Heart right ventricle (tissue), 16 donors: ENCODE measurements at regions not wholly inside any gene's neighbourhood (a gene's known extent, or its start where the extent isn't known, plus 50 kb on each side); places are given as distances from the start of the nearest gene placed in this dataset.

Experiments used
- ATAC-seq, 8 donors: fragments of 200-7000 bp; cut with Tn5 transposase; one replicate each; pipeline ENCODE4 v1.9.1; 2020; ENCODE audit warnings: mild to moderate bottlenecking in 8 of 8, moderate library complexity in 8 of 8, moderate number of reproducible peaks in 1 of 8
- DNase-seq, 2 donors: peaks; one replicate each; pipeline ENCODE4 v3.0.0-alpha.2; 2020
- H3K27ac ChIP-seq, 10 donors: fragments of 200-600 bp; sonication (generic) in 2 of 10; one replicate each; pipeline versions ENCODE4 v1.5.0 to v1.8.0; 2020 to 2022; ENCODE audit warnings: mild to moderate bottlenecking in 3 of 10
- H3K27me3 ChIP-seq, 7 donors: fragments of 200-600 bp; one replicate each; pipeline ENCODE4 v1.8.0; 2021 to 2022; ENCODE audit warnings: mild to moderate bottlenecking in 2 of 7
- H3K36me3 ChIP-seq, 9 donors: fragments of 200-600 bp; sonication (generic) in 1 of 9; one replicate each; pipeline versions ENCODE4 v1.5.0 to v1.8.0; 2020 to 2022; ENCODE audit warnings: mild to moderate bottlenecking in 2 of 9
- H3K4me1 ChIP-seq, 9 donors: fragments of 200-600 bp; sonication (generic) in 1 of 9; one replicate each; pipeline versions ENCODE4 v1.5.0 to v1.8.0; 2020 to 2022; ENCODE audit warnings: mild to moderate bottlenecking in 4 of 9
- H3K4me3 ChIP-seq, 10 donors: fragments of 200-600 bp; sonication (generic) in 2 of 10; one replicate each; pipeline versions ENCODE4 v1.5.0 to v1.8.0; 2020 to 2022; ENCODE audit warnings: mild to moderate bottlenecking in 7 of 10, moderate library complexity in 2 of 10
- H3K9me3 ChIP-seq, 11 donors: fragments of 200-600 bp in 10 of 11; sonication (generic) in 2 of 11; one replicate each; pipeline versions ENCODE4 v1.5.0 to v1.8.0; 2013 to 2022; ENCODE audit warnings: mild to moderate bottlenecking in 2 of 11, control low read depth in 1 of 11, moderate library complexity in 1 of 11
- WGBS, 2 donors: extraction: QIAGEN DNeasy Blood & Tissue Kit; methylation state at CpG; one replicate each; pipeline ENCODE4 v1.1.7; 2013; ENCODE audit warnings: inconsistent platforms in 1 of 2; 5-methylcytosine and 5-hydroxymethylcytosine counted together
- intact Hi-C, 10 donors: fragments of 100-400 bp; cut with DNase I; formaldehyde crosslinking; loops; one replicate each; pipeline versions ENCODE4 v1.11.1 to v1.14.2; 2022
- TF ChIP-seq, protein P1 (sequence below), 9 donors: fragments of 200-600 bp; sonication (generic) in 2 of 9; IDR thresholded peaks; one replicate each; pipeline versions ENCODE4 v1.5.0 to v1.8.0; 2021 to 2022; ENCODE audit warnings: antibody characterized with exemption in 9 of 9, mild to moderate bottlenecking in 5 of 9, moderate library complexity in 1 of 9
- donor health status: Arrhythmogenic right ventricular cardiomyopathy.
- donor health status: ischemic (EF 13 %, LVEDD 7.1; RV severe dilation, severe dysfunction).
- donor health status: healthy with polysubstance abuse.
- donor health status: DM: no; HTN: yes; CAD: no.
- donor health status: DM: no; HTN: no; CAD: no.
- donor health status: ischemic (EF 25% LVEDD 6.9; RV normal size, moderate dysfunction).
- donor health status: ischemic (EF 25% LVEDD 5.7; RV mildly dilated, moderate dysfunction).
- donor health status: healthy.
- donor health status: DM: yes; HTN: yes; CAD: no.
- donor health status: Ischemic cardiomyopathy.
- donor health status: ischemic (EF 35%, LVEDD 5.7; RV mildly dilated, moderate dysfunction).
- donor health status: nonischemic (EF 11% LVEDD 7.7; RV severe dilation, severe dysfunction).
- donor health status: DM: yes; HTN: yes; CAD: no.
- donor health status: PGD.
- donor health status: ischemic (EF 29% LVEDD 5.4; RV normal size, mild dysfunction).
- donor health status: nonischemic (EF 23%, LVEDD 6.1; RV moderate dilation, normal function).

GRCh38 chr2:8054070-8054469 is 627.8 kb upstream of the ID2 start:
- Histone ChIP-seq H3K27me3 (no peaks in the 10 kb centered on the region), H3K27ac (no peak overlapping the region), H3K4me3 (no peak overlapping the region), H3K36me3 (no peaks in the 10 kb centered on the region), H3K9me3 (peaks cover 0 to 11% (median 0%) of the 10 kb centered on the region in 11 donors), H3K4me1 (peaks cover 0 to 15% (median 8%) of the 10 kb centered on the region in 9 donors)
- TF ChIP-seq, protein P1, sequence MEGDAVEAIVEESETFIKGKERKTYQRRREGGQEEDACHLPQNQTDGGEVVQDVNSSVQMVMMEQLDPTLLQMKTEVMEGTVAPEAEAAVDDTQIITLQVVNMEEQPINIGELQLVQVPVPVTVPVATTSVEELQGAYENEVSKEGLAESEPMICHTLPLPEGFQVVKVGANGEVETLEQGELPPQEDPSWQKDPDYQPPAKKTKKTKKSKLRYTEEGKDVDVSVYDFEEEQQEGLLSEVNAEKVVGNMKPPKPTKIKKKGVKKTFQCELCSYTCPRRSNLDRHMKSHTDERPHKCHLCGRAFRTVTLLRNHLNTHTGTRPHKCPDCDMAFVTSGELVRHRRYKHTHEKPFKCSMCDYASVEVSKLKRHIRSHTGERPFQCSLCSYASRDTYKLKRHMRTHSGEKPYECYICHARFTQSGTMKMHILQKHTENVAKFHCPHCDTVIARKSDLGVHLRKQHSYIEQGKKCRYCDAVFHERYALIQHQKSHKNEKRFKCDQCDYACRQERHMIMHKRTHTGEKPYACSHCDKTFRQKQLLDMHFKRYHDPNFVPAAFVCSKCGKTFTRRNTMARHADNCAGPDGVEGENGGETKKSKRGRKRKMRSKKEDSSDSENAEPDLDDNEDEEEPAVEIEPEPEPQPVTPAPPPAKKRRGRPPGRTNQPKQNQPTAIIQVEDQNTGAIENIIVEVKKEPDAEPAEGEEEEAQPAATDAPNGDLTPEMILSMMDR (IDR thresholded peaks at IDR 0.05): no peak
- DNase-seq (no peak), ATAC-seq (no peak)
- 91 to 93% methylated on average over 6 of the region's 6 CpGs for WGBS, 2 donors
- intact Hi-C loops: no loop called here

- Histone ChIP-seq H3K9me3 (peaks cover 0 to 11% (median 0%) of the 10 kb centered on the region in 11 donors), H3K27me3 (no peaks in the 10 kb centered on the region), H3K4me1 (peaks cover 0 to 19% (median 9%) of the 10 kb centered on the region in 9 donors), H3K27ac (peak overlapping the region in 1 of 10 donors; percentile 32), H3K4me3 (no peak overlapping the region), H3K36me3 (no peaks in the 10 kb centered on the region)
- TF ChIP-seq, protein P1 (IDR thresholded peaks at IDR 0.05): no peak
- intact Hi-C loops: no loop called here
- ATAC-seq (peak in 7 of 8 donors; percentile 12 to 76 (median 41)), DNase-seq (no peak)
- 22 to 38% methylated on average over 2 of the region's 2 CpGs for WGBS, 2 donors
These were observed 623.2 kb upstream of the ID2 start for GRCh38 chr2:8058652-8059051.

GRCh38 chr2:8059255-8059654 is 622.6 kb upstream of the ID2 start:
- H3K27ac ChIP-seq: no peak overlapping the region
- H3K4me3 ChIP-seq: no peak overlapping the region
- DNase-seq: no peak
- TF ChIP-seq, protein P1 (IDR thresholded peaks at IDR 0.05): no peak
- peaks cover 0 to 11% (median 0%) of the 10 kb centered on the region in 11 donors for H3K9me3 ChIP-seq
- no peak for ATAC-seq
- intact Hi-C loops: no loop called here
- no peaks in the 10 kb centered on the region for H3K36me3 ChIP-seq
- no peaks in the 10 kb centered on the region for H3K27me3 ChIP-seq
- 85 to 88% methylated on average over 3 of the region's 3 CpGs for WGBS, 2 donors
- peaks cover 0 to 19% (median 9%) of the 10 kb centered on the region in 9 donors for H3K4me1 ChIP-seq

- peaks cover 0 to 11% (median 0%) of the 10 kb centered on the region in 11 donors for H3K9me3 ChIP-seq
- intact Hi-C loops: no loop called here
These were observed 622.1 kb upstream of the ID2 start for GRCh38 chr2:8059794-8060193.

More at GRCh38 chr2:8059794-8060193, 622.1 kb upstream of the ID2 start:
- DNase-seq: no peak
- 70 to 81% methylated on average over 4 of the region's 4 CpGs for WGBS, 2 donors
- H3K27ac ChIP-seq: no peak overlapping the region
- TF ChIP-seq, protein P1 (IDR thresholded peaks at IDR 0.05): no peak
- peaks cover 0 to 19% (median 9%) of the 10 kb centered on the region in 9 donors for H3K4me1 ChIP-seq
- no peak for ATAC-seq
- no peaks in the 10 kb centered on the region for H3K27me3 ChIP-seq
- H3K4me3 ChIP-seq: no peak overlapping the region
- H3K36me3 ChIP-seq: no peaks in the 10 kb centered on the region
